Peyer's patch (tissue), 4 donors: ENCODE measurements at regions not wholly inside any gene's neighbourhood (a gene's known extent, or its start where the extent isn't known, plus 50 kb on each side); places are given as distances from the start of the nearest gene placed in this dataset.

ENCODE experiments used
- DNase-seq, 3 donors: peaks; one replicate each; pipeline ENCODE4 v3.0.0-alpha.2; 2017 to 2019
- H3K27ac ChIP-seq, 4 donors: fragments of 200-600 bp; sonication (generic); one replicate each; pipeline ENCODE4 v1.5.1; 2016 to 2019
- H3K27me3 ChIP-seq, 2 donors: fragments of 200-600 bp; sonication (generic); one replicate each; pipeline ENCODE4 v1.5.1; 2019
- H3K36me3 ChIP-seq, 3 donors: fragments of 200-600 bp; sonication (generic); one replicate each; pipeline ENCODE4 v1.5.1; 2016 to 2019
- H3K4me1 ChIP-seq, 4 donors: fragments of 200-600 bp; sonication (generic); one replicate each; pipeline ENCODE4 v1.5.1; 2016 to 2019
- H3K4me3 ChIP-seq, 4 donors: fragments of 200-600 bp; sonication (generic); 1 replicate in 3 of 4; 2 replicates in 1 of 4; pipeline ENCODE4 v1.5.1; 2016 to 2019; ENCODE audit warnings: mild to moderate bottlenecking in 1 of 4
- H3K9me3 ChIP-seq, 4 donors: fragments of 200-600 bp; sonication (generic); one replicate each; pipeline ENCODE4 v1.5.1; 2016 to 2019; ENCODE audit warnings: mild to moderate bottlenecking in 1 of 4
- POLR2A ChIP-seq, 2 donors: fragments of 450-650 bp; IDR thresholded peaks; one replicate each; pipeline ENCODE4 v1.5.1; 2017; ENCODE audit warnings: antibody characterized with exemption in 2 of 2, mild to moderate bottlenecking in 2 of 2, moderate library complexity in 2 of 2
- small RNA-seq, 2 donors: library from RNA; depleted of rRNA; stranded (forward); fragments of <200 nt; gene quantifications; one replicate each; pipeline ENCODE3, GENCODE V24; 2016
- TF ChIP-seq, protein P1 (sequence below), 6 experiments: fragments of 450-650 bp in 4 of 6; fragments of 200-600 bp in 2 of 6; sonication (generic) in 1 of 6; IDR thresholded peaks; one replicate each; pipeline ENCODE4 v1.5.1; 2017 to 2019; ENCODE audit warnings: antibody characterized with exemption in 6 of 6, mild to moderate bottlenecking in 3 of 6, moderate library complexity in 1 of 6

DNA sequence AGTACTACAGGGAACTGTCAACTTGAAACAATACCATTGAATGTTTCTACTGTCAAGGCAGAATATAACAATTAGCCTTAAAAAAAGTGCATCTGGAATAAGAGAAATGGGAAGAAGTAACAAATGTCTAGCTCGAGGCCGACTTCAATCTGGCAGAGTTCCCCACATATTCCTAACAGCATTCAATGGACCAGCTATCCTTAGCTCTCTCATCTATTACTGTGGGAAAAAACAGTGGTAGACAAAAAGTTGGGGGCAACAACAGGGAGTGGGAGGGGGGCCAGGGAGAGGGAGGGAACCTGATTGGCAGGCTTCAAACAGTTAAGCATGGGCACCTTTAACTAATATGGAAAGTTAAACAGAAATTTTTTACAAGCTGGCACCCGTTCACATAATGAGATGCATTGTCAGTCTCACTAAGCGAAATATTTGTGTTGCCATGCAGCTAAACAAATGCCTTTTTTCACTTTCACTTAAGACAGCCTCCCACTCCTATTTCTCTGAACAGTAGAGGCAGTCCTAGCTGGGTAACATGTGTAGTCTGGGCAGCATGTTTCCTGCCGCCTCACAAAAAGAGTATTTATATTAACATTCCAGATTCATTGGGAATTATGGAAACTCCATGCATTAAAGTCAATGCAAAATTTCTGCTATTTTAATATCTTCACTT, 62.2 kb upstream of the SOX6 start:
- TF ChIP-seq, protein P1, sequence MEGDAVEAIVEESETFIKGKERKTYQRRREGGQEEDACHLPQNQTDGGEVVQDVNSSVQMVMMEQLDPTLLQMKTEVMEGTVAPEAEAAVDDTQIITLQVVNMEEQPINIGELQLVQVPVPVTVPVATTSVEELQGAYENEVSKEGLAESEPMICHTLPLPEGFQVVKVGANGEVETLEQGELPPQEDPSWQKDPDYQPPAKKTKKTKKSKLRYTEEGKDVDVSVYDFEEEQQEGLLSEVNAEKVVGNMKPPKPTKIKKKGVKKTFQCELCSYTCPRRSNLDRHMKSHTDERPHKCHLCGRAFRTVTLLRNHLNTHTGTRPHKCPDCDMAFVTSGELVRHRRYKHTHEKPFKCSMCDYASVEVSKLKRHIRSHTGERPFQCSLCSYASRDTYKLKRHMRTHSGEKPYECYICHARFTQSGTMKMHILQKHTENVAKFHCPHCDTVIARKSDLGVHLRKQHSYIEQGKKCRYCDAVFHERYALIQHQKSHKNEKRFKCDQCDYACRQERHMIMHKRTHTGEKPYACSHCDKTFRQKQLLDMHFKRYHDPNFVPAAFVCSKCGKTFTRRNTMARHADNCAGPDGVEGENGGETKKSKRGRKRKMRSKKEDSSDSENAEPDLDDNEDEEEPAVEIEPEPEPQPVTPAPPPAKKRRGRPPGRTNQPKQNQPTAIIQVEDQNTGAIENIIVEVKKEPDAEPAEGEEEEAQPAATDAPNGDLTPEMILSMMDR (IDR thresholded peaks at IDR 0.05): no peak
- TF ChIP-seq POLR2A (IDR thresholded peaks at IDR 0.05): no peak
- Histone ChIP-seq H3K4me3 (no peak overlapping the region), H3K36me3 (no peaks in the 10 kb centered on the region), H3K9me3 (no peaks in the 10 kb centered on the region), H3K4me1 (no peaks in the 10 kb centered on the region), H3K27ac (no peak overlapping the region), H3K27me3 (no peaks in the 10 kb centered on the region)
- DNase-seq: no peak

GRCh38 chr11:16412525-16413172, 56.3 kb upstream of the SOX6 start:
- no peaks in the 10 kb centered on the region for H3K36me3 ChIP-seq
- no peaks in the 10 kb centered on the region for H3K27me3 ChIP-seq
- DNase-seq: no peak
- H3K27ac ChIP-seq: no peak overlapping the region
- H3K4me3 ChIP-seq: no peak overlapping the region
- TF ChIP-seq, protein P1 (IDR thresholded peaks at IDR 0.05): no peak
- TF ChIP-seq POLR2A (IDR thresholded peaks at IDR 0.05): no peak
- H3K4me1 ChIP-seq: no peaks in the 10 kb centered on the region
- H3K9me3 ChIP-seq: no peaks in the 10 kb centered on the region

DNA sequence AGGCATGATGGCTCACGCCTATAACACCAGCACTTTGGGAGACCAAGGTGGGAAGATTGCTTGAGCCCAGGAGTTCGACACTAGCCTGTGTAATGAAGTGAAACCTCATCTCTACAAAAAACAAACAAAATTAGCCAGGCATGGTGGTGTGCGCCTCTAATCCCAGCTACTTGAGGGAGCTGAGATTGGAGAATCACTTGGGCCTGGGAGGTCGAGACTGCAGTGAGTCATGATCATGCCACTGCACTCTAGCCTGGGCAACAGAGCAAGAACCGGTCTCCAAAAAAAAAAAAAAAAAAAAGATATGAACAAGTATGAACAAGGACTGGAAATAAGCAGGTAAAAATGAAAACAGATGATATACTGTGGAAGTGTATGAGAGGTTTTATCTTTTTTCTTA, 54.1 kb upstream of the SOX6 start:
- no peaks in the 10 kb centered on the region for H3K4me1 ChIP-seq
- TF ChIP-seq, protein P1 (IDR thresholded peaks at IDR 0.05): no peak
- TF ChIP-seq POLR2A (IDR thresholded peaks at IDR 0.05): no peak
- H3K36me3 ChIP-seq: no peaks in the 10 kb centered on the region
- no peaks in the 10 kb centered on the region for H3K27me3 ChIP-seq
- DNase-seq: no peak
- no peak overlapping the region for H3K4me3 ChIP-seq
- H3K9me3 ChIP-seq: no peaks in the 10 kb centered on the region
- no peak overlapping the region for H3K27ac ChIP-seq

DNA sequence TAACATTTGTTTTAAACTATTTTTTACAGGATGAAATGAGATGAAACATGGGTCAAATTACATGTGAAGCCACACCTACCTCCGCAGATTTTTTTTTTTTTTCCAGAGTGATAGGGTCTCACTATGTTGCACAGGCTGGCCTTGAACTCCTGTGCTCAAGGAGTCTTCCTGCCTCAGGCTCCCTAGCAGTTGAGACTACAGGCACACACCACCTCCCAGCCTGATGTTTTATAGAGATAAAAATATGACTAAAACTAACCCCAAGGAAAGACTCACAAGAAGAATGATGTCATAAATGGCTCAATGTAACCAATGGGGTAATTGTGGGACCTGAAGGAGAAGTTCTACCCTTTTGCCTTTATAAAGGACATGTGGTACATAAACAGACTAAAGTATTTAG, 52.3 kb upstream of the SOX6 start:
- Histone ChIP-seq H3K4me3 (no peak overlapping the region), H3K36me3 (no peaks in the 10 kb centered on the region), H3K27me3 (no peaks in the 10 kb centered on the region), H3K27ac (no peak overlapping the region), H3K9me3 (no peaks in the 10 kb centered on the region), H3K4me1 (peaks cover 0 to 8% (median 0%) of the 10 kb centered on the region in 4 donors)
- no peak for TF ChIP-seq POLR2A (IDR thresholded peaks at IDR 0.05)
- TF ChIP-seq, protein P1 (IDR thresholded peaks at IDR 0.05): no peak
- DNase-seq: no peak

GRCh38 chr11:16406226-16406625, 49.9 kb upstream of the SOX6 start:
- no peak for DNase-seq
- Histone ChIP-seq H3K27me3 (no peaks in the 10 kb centered on the region), H3K4me3 (no peak overlapping the region), H3K9me3 (no peaks in the 10 kb centered on the region), H3K36me3 (no peaks in the 10 kb centered on the region), H3K27ac (no peak overlapping the region), H3K4me1 (peaks cover 0 to 8% (median 0%) of the 10 kb centered on the region in 4 donors)
- no peak for TF ChIP-seq POLR2A (IDR thresholded peaks at IDR 0.05)
- TF ChIP-seq, protein P1 (IDR thresholded peaks at IDR 0.05): no peak

Small RNAs in the stretch of these regions (small RNA-seq; reads per million reads assigned to genes)
- gene RN7SL188P: 0 reads per million in 2 donors
